ENCODE measurements at regions not wholly inside any gene's neighbourhood (a gene's known extent, or its start where the extent isn't known, plus 50 kb on each side); places are given as distances from the start of the nearest gene placed in this dataset.

DNA sequence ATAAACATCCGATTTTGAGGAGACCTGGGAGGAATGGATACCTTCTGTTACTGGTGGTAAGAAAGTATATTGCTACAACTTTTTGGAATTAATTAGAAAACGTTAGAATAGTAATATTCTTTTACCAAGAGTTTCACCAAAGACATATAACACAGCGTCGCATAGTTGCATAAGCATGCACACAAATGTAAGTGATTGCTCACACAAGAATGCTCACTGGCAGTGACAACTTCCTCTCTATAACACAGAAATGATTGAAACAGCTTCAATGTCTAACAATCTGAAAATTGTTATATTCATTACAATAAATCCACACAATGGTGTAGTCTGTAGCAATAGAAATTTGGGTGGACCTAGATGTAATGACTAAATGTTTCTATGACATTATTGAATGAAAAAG is 998.6 kb downstream of the TTLL7 start:
- TF ChIP-seq, protein P1, sequence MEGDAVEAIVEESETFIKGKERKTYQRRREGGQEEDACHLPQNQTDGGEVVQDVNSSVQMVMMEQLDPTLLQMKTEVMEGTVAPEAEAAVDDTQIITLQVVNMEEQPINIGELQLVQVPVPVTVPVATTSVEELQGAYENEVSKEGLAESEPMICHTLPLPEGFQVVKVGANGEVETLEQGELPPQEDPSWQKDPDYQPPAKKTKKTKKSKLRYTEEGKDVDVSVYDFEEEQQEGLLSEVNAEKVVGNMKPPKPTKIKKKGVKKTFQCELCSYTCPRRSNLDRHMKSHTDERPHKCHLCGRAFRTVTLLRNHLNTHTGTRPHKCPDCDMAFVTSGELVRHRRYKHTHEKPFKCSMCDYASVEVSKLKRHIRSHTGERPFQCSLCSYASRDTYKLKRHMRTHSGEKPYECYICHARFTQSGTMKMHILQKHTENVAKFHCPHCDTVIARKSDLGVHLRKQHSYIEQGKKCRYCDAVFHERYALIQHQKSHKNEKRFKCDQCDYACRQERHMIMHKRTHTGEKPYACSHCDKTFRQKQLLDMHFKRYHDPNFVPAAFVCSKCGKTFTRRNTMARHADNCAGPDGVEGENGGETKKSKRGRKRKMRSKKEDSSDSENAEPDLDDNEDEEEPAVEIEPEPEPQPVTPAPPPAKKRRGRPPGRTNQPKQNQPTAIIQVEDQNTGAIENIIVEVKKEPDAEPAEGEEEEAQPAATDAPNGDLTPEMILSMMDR (IDR thresholded peaks at IDR 0.05), result no peak
- TF ChIP-seq POLR2A (IDR thresholded peaks at IDR 0.05), result no peak

Measured in right lobe of liver (tissue), 4 donors.